ENCODE measurements at regions not wholly inside any gene's neighbourhood (a gene's known extent, or its start where the extent isn't known, plus 50 kb on each side); places are given as distances from the start of the nearest gene placed in this dataset.

DNA sequence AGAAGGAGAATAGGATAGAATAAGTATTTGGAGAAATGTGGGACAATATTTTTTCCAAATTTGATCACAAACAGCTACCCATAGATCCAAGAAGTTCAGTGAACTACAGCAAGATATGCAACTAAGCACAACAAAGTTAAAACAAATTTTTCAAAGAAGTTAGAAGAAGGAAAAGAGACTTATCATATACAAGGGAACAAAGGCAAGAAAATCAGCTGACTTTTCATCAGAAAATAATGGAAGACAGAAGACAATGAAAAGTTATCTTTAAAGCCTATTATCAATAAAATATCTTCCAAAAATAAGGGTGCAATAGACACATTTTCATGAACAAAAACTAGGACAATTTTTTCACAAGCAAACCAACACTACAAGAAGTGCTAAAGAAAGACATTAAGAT is 202.8 kb upstream of the FN1 start:
- no peaks in the 10 kb centered on the region for H3K4me1 ChIP-seq (ENCODE audit: low read depth)
- no peaks in the 10 kb centered on the region for H3K36me3 ChIP-seq
- TF ChIP-seq, protein P1, sequence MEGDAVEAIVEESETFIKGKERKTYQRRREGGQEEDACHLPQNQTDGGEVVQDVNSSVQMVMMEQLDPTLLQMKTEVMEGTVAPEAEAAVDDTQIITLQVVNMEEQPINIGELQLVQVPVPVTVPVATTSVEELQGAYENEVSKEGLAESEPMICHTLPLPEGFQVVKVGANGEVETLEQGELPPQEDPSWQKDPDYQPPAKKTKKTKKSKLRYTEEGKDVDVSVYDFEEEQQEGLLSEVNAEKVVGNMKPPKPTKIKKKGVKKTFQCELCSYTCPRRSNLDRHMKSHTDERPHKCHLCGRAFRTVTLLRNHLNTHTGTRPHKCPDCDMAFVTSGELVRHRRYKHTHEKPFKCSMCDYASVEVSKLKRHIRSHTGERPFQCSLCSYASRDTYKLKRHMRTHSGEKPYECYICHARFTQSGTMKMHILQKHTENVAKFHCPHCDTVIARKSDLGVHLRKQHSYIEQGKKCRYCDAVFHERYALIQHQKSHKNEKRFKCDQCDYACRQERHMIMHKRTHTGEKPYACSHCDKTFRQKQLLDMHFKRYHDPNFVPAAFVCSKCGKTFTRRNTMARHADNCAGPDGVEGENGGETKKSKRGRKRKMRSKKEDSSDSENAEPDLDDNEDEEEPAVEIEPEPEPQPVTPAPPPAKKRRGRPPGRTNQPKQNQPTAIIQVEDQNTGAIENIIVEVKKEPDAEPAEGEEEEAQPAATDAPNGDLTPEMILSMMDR (IDR thresholded peaks at IDR 0.05; ENCODE audit: low read depth, low read length) = no peak
- DNase-seq (ENCODE audit: low read depth in 1 of 2, low spot score in 1 of 2) = no peak
- no peaks in the 10 kb centered on the region for H3K9me3 ChIP-seq (ENCODE audit: low read depth)
- no peak overlapping the region for H3K27ac ChIP-seq
- no peak overlapping the region for H3K4me3 ChIP-seq
- no peaks in the 10 kb centered on the region for H3K27me3 ChIP-seq

DNA sequence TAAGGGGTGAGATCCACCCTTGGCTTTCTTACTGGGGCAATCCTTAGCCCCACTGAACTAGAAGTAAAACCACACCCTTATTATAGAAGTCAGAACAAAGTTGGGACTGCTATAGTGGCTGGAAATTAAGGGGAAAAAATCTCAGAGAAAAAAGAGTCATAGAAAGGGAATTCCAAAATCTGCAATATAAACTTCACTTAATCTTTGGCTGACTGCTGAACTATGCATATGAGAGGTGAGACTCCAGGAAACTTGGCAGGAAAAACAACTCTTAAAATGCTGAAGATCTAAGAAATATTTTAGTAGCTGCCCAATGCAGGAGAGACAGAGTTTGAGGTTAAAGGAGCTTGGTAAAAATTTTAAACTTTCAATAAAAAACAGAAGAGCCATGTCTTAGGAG is 201.8 kb upstream of the FN1 start:
- Histone ChIP-seq H3K4me3 (no peak overlapping the region), H3K27me3 (no peaks in the 10 kb centered on the region), H3K4me1 (ENCODE audit: low read depth) (no peaks in the 10 kb centered on the region), H3K36me3 (no peaks in the 10 kb centered on the region), H3K27ac (no peak overlapping the region), H3K9me3 (ENCODE audit: low read depth) (no peaks in the 10 kb centered on the region)
- TF ChIP-seq, protein P1 (IDR thresholded peaks at IDR 0.05; ENCODE audit: low read depth, low read length) = no peak
- no peak for DNase-seq (ENCODE audit: low read depth in 1 of 2, low spot score in 1 of 2)

DNA sequence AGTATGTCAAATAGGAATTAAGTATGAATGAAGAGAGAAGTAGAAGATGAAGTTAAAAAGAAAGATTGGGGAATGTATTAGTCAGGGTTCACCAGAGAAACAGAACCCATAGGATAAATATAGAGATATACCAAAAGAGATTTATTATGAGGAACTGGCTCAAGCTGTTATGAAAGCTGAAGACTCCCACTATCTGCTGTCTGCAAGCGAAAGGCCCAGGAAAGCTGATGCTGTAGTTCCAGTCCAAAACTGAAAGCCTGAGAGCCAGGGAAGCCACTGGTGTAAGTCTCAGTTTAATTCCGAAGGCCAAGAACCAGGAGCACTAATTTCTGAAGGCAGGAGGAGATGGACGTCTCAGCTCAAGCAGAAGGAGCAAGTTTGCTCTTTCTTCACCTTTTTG is 200.9 kb upstream of the FN1 start:
- no peaks in the 10 kb centered on the region for H3K9me3 ChIP-seq (ENCODE audit: low read depth)

DNA sequence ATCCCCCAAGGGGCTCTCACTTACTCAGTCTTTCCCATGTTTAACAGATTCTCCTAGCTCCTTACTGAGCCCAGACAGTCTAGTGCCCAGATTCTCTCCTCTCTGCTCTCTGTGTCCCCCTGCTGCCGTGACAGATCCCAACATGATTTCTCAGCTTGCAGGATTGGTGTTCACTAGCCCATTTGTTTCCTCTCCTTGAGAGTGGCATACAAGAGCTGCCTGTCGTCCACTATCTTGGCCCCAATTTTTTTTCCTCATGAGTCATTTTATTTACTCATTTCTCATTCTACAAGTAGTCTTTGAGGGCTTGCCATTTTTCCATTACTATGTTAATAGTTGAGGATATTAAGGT is 199.9 kb upstream of the FN1 start:
- H3K36me3 ChIP-seq = no peaks in the 10 kb centered on the region
- H3K9me3 ChIP-seq (ENCODE audit: low read depth) = no peaks in the 10 kb centered on the region
- H3K27ac ChIP-seq = no peak overlapping the region
- H3K4me3 ChIP-seq = no peak overlapping the region
- TF ChIP-seq, protein P1 (IDR thresholded peaks at IDR 0.05; ENCODE audit: low read depth, low read length) = peak; percentile 26
- peak in 1 of 2 donors; percentile 71 for DNase-seq (ENCODE audit: low read depth in 1 of 2, low spot score in 1 of 2)
- no peaks in the 10 kb centered on the region for H3K4me1 ChIP-seq (ENCODE audit: low read depth)
- no peaks in the 10 kb centered on the region for H3K27me3 ChIP-seq

More for the DNA sequence above, 200.9 kb upstream of the FN1 start:
- Histone ChIP-seq H3K4me1 (ENCODE audit: low read depth) (no peaks in the 10 kb centered on the region), H3K27ac (no peak overlapping the region), H3K27me3 (no peaks in the 10 kb centered on the region), H3K4me3 (no peak overlapping the region), H3K36me3 (no peaks in the 10 kb centered on the region)
- TF ChIP-seq, protein P1 (IDR thresholded peaks at IDR 0.05; ENCODE audit: low read depth, low read length) = no peak
- no peak for DNase-seq (ENCODE audit: low read depth in 1 of 2, low spot score in 1 of 2)

DNA sequence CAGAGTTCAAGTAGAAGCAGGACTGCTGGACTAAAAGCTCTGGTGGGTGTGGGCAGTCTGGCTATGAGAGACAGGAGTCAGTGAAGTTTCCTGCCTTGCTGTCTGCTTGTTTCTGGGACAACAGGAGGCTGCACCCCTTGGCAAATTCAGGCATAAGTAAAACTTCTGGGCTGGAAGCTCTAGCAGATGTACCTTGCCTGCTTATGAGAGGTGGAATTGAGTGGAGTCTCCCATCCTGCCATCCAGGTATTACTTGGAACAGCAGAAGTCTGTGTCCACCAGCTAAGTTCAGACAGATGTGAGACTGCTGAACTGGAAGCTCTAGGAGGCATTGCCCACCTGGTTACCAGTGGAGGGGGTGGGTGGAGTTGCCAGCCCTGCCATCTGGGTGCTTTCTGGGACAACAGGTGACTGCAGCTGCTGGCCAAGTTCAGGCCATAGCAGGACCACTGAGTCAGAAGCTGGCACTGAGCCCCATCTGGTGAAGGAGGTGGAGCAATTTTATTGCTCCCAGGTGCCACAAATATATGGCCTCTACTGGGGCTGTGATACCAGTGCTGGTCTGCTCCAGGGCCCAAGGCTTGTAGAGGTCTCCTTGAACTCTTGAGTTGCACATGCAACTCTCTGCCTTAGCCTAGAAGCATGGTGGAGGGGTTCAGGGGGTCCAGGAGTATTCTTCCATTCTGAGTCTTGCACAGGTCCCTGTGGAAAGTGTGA is 199.4 kb upstream of the FN1 start:
- no peaks in the 10 kb centered on the region for H3K36me3 ChIP-seq
- no peaks in the 10 kb centered on the region for H3K4me1 ChIP-seq (ENCODE audit: low read depth)
- TF ChIP-seq, protein P1 (IDR thresholded peaks at IDR 0.05; ENCODE audit: low read depth, low read length) = no peak
- no peak overlapping the region for H3K27ac ChIP-seq
- DNase-seq (ENCODE audit: low read depth in 1 of 2, low spot score in 1 of 2) = no peak
- no peaks in the 10 kb centered on the region for H3K9me3 ChIP-seq (ENCODE audit: low read depth)
- no peaks in the 10 kb centered on the region for H3K27me3 ChIP-seq
- H3K4me3 ChIP-seq = no peak overlapping the region
